ENCODE measurements at regions not wholly inside any gene's neighbourhood (a gene's known extent, or its start where the extent isn't known, plus 50 kb on each side); places are given as distances from the start of the nearest gene placed in this dataset.

DNA sequence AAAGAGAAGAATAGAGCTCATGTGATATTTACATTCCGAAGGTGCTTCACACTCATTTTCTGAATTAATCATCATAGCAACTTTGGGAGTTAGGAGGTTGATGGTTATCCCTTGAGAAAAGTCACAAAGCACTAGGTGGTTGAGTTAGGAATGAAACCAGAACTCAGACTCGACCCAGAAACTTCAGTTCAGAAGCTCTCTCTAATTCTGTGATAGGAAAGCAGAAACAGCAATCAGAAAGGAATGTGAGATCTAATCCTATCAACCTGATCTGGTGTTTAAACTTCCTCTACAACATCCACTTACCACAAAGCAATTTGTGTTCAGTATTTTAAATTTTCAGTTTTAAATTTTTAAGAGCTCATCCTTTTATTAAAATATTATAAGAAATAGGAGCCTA is 211.2 kb downstream of the CNTN3 start:
- TF ChIP-seq, protein P1, sequence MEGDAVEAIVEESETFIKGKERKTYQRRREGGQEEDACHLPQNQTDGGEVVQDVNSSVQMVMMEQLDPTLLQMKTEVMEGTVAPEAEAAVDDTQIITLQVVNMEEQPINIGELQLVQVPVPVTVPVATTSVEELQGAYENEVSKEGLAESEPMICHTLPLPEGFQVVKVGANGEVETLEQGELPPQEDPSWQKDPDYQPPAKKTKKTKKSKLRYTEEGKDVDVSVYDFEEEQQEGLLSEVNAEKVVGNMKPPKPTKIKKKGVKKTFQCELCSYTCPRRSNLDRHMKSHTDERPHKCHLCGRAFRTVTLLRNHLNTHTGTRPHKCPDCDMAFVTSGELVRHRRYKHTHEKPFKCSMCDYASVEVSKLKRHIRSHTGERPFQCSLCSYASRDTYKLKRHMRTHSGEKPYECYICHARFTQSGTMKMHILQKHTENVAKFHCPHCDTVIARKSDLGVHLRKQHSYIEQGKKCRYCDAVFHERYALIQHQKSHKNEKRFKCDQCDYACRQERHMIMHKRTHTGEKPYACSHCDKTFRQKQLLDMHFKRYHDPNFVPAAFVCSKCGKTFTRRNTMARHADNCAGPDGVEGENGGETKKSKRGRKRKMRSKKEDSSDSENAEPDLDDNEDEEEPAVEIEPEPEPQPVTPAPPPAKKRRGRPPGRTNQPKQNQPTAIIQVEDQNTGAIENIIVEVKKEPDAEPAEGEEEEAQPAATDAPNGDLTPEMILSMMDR (IDR thresholded peaks at IDR 0.05; ENCODE audit: low read depth, low read length, poor library complexity, severe bottlenecking): no peak
- TF ChIP-seq EZH2phosphoT487 (IDR thresholded peaks at IDR 0.05; ENCODE audit: borderline replicate concordance, low read length): no peak
